MM.1S (cell line): ENCODE measurements at regions not wholly inside any gene's neighbourhood (a gene's known extent, or its start where the extent isn't known, plus 50 kb on each side); places are given as distances from the start of the nearest gene placed in this dataset.

ENCODE experiments used
- DNase-seq: peaks from one replicate; pipeline ENCODE4 v3.0.0-alpha.2; 2015
- H2AFZ ChIP-seq: fragments of 300-600 bp; sonication (generic); 2 replicates; pipeline ENCODE4 v1.6.0; 2016; ENCODE audit warnings: antibody characterized with exemption, low read length
- H3F3A ChIP-seq: fragments of 300-600 bp; sonication (generic); 2 replicates; pipeline ENCODE4 v1.6.1; 2016; ENCODE audit warnings: mild to moderate bottlenecking, antibody characterized with exemption, low read length, moderate library complexity, mixed read lengths; ENCODE audit not compliant: insufficient read depth
- H3K27ac ChIP-seq: fragments of 300-600 bp; sonication (generic); 2 replicates; pipeline ENCODE4 v1.5.1; 2016; ENCODE audit warnings: mild to moderate bottlenecking, low read length
- H3K27me3 ChIP-seq: fragments of 300-600 bp; sonication (generic); replicated peaks from 2 replicates; pipeline ENCODE4 v1.6.0; 2016; ENCODE audit warnings: low read length; ENCODE audit not compliant: insufficient read depth
- H3K36me3 ChIP-seq: fragments of 300-600 bp; sonication (generic); replicated peaks from 2 replicates; pipeline ENCODE4 v1.6.1; 2016; ENCODE audit warnings: mild to moderate bottlenecking, low read length, mixed read lengths; ENCODE audit not compliant: insufficient read depth
- H3K4me1 ChIP-seq: fragments of 300-600 bp; sonication (generic); 2 replicates; pipeline ENCODE4 v1.6.1; 2016; ENCODE audit warnings: low read length, mixed read lengths
- H3K4me2 ChIP-seq: fragments of 300-600 bp; sonication (generic); 2 replicates; pipeline ENCODE4 v1.6.0; 2016; ENCODE audit warnings: low read depth, low read length
- H3K4me3 ChIP-seq: fragments of 300-600 bp; sonication (generic); 2 replicates; pipeline ENCODE4 v1.5.1; 2016; ENCODE audit warnings: low read length, mixed read lengths
- H3K79me2 ChIP-seq: fragments of 300-600 bp; sonication (generic); 2 replicates; pipeline ENCODE4 v1.6.1; 2016; ENCODE audit warnings: mixed run types, low read length, mixed read lengths
- H3K9ac ChIP-seq: fragments of 300-600 bp; sonication (generic); 2 replicates; pipeline ENCODE4 v1.6.1; 2016; ENCODE audit warnings: low read length, mixed read lengths
- H3K9me2 ChIP-seq: fragments of 300-600 bp; sonication (generic); replicated peaks from 2 replicates; pipeline ENCODE4 v1.6.1; 2016; ENCODE audit warnings: mild to moderate bottlenecking, low read length, mixed read lengths; ENCODE audit not compliant: insufficient read depth
- H3K9me3 ChIP-seq: fragments of 300-600 bp; sonication (generic); replicated peaks from 2 replicates; pipeline ENCODE4 v1.6.1; 2016; ENCODE audit warnings: mild to moderate bottlenecking, low read length, mixed read lengths; ENCODE audit not compliant: insufficient read depth
- H4K20me1 ChIP-seq: fragments of 300-600 bp; sonication (generic); 2 replicates; pipeline ENCODE4 v1.6.1; 2016; ENCODE audit warnings: mild to moderate bottlenecking, low read length, moderate library complexity, mixed read lengths; ENCODE audit not compliant: insufficient read depth
- CTCF ChIP-seq: fragments of 300-600 bp; sonication (generic); IDR thresholded peaks from 2 replicates; pipeline ENCODE4 v1.5.1; 2016; ENCODE audit warnings: antibody characterized with exemption, low read length, mixed read lengths
- EZH2 ChIP-seq: fragments of 300-600 bp; sonication (generic); optimal IDR thresholded peaks from 2 replicates; pipeline ENCODE3; 2017; ENCODE audit warnings: low read depth, mild to moderate bottlenecking, antibody characterized with exemption, low read length, mixed read lengths
- EZH2phosphoT487 ChIP-seq: fragments of 300-600 bp; sonication (generic); IDR thresholded peaks from 2 replicates; pipeline ENCODE4 v1.6.1; 2018; ENCODE audit warnings: antibody characterized with exemption, low read length

- Histone ChIP-seq H3K79me2 (no peaks in the 10 kb centered on the region), H3K27ac (no peak overlapping the region), H3K9me3 (no peaks in the 10 kb centered on the region), H3K4me2 (no peak overlapping the region), H3F3A (no peaks in the 10 kb centered on the region), H3K27me3 (peaks cover 38% of the 10 kb centered on the region), H3K9me2 (no peaks in the 10 kb centered on the region), H2AFZ (no peak overlapping the region), H3K4me3 (no peak overlapping the region), H4K20me1 (no peaks in the 10 kb centered on the region), H3K9ac (no peak overlapping the region), H3K36me3 (no peaks in the 10 kb centered on the region), H3K4me1 (no peaks in the 10 kb centered on the region)
- no peak for DNase-seq
- TF ChIP-seq EZH2phosphoT487 (no peak), CTCF (no peak), EZH2 (no peak)
Measured at GRCh38 chr3:10574101-10574620, 68.8 kb upstream of the ATP2B2 start.

- Histone ChIP-seq H3K9me3 (no peaks in the 10 kb centered on the region), H3K79me2 (no peaks in the 10 kb centered on the region), H3K36me3 (no peaks in the 10 kb centered on the region), H3K27me3 (peaks cover 33% of the 10 kb centered on the region), H3K4me1 (no peaks in the 10 kb centered on the region), H2AFZ (no peak overlapping the region), H3K9ac (no peak overlapping the region), H3K9me2 (no peaks in the 10 kb centered on the region), H3K4me3 (no peak overlapping the region), H4K20me1 (no peaks in the 10 kb centered on the region), H3K27ac (no peak overlapping the region), H3K4me2 (no peak overlapping the region), H3F3A (no peaks in the 10 kb centered on the region)
- DNase-seq: no peak
- TF ChIP-seq CTCF (no peak), EZH2phosphoT487 (no peak), EZH2 (no peak)
Measured at GRCh38 chr3:10575601-10576160, 70.3 kb upstream of the ATP2B2 start.

GRCh38 chr3:10577486-10577885 lies 72.1 kb upstream of the ATP2B2 start:
- Histone ChIP-seq H4K20me1 (no peaks in the 10 kb centered on the region), H3K9ac (no peak overlapping the region), H3K79me2 (no peaks in the 10 kb centered on the region), H3K4me2 (no peak overlapping the region), H3F3A (no peaks in the 10 kb centered on the region), H2AFZ (no peak overlapping the region), H3K9me3 (no peaks in the 10 kb centered on the region), H3K9me2 (no peaks in the 10 kb centered on the region), H3K4me3 (no peak overlapping the region), H3K27ac (no peak overlapping the region), H3K36me3 (no peaks in the 10 kb centered on the region), H3K4me1 (no peaks in the 10 kb centered on the region), H3K27me3 (peaks cover 38% of the 10 kb centered on the region)
- TF ChIP-seq CTCF (no peak), EZH2phosphoT487 (no peak), EZH2 (no peak)
- no peak for DNase-seq
